Motor neuron (in vitro differentiated cells): ENCODE measurements at regions not wholly inside any gene's neighbourhood (a gene's known extent, or its start where the extent isn't known, plus 50 kb on each side); places are given as distances from the start of the nearest gene placed in this dataset.

Experiments used
- ATAC-seq, 8 experiments: fragments of 200-7000 bp; cut with Tn5 transposase; replicated peaks in 6 of 8; 2 replicates each; pipeline ENCODE4 v1.8.0; 2021; ENCODE audit warnings: mild to moderate bottlenecking in 8 of 8, moderate library complexity in 8 of 8
- H3K27ac ChIP-seq, 2 donors: fragments of 250-450 bp; sonication (Bioruptor Pico); 2 replicates each; pipeline ENCODE4 v1.9.0; 2021; ENCODE audit warnings: antibody characterized with exemption in 2 of 2, mild to moderate bottlenecking in 2 of 2, moderate library complexity in 1 of 2
- H3K4me1 ChIP-seq, 2 donors: fragments of 250-450 bp; sonication (Bioruptor Pico); replicated peaks in 1 of 2; 2 replicates each; pipeline ENCODE4 v1.6.1; 2021; ENCODE audit warnings: antibody characterized with exemption in 2 of 2, mild to moderate bottlenecking in 2 of 2, moderate library complexity in 1 of 2
- H3K4me3 ChIP-seq, 5 donors: fragments of 250-450 bp; sonication (Bioruptor Pico); 2 replicates each; pipeline ENCODE4 v1.9.0; 2021; ENCODE audit warnings: antibody characterized with exemption in 5 of 5, mild to moderate bottlenecking in 5 of 5, moderate library complexity in 4 of 5
- WGBS, 10 experiments: fragments of 450-650 bp; shearing (Covaris generic); methylation state at CpG; one replicate each; pipeline ENCODE4 v1.0.0; 2022; 5-methylcytosine and 5-hydroxymethylcytosine counted together
- in situ Hi-C, 9 experiments: fragments of 400-800 bp; cut with MboI; loops; one replicate each; pipeline ENCODE4 v1.15.0; 2021; ENCODE audit warnings: low sequenced_read_pairs in 9 of 9, low pct_unique_long_range_greater_than_20kb in 2 of 9; ENCODE audit not compliant: unreplicated experiment in 9 of 9

DNA sequence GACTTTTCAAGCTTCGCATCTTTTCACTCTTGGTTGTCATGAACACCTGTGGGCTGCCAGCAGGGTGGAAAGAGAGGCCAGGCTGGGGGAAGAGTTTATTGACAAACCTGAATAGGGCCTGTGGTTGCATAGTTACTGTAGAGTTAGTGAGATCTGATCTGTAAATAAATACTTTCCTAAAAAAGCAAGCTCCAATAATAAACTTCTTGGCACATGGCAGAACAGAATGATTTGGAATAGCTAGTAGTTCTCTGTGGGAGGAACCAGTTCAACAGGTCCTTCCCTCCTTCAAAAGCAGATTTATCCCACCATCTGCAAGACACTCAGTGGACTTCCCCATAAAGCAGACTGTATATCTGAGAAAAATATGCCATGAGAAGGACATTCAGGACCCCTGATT lies 445.0 kb downstream of the HACE1 start:
- in situ Hi-C loops = no loop called here

GRCh38 chr6:104413767-104414166 lies 446.0 kb downstream of the HACE1 start:
- 6 to 100% (median 83%) methylated on average over 1 to 3 of the region's 3 CpGs; no CpG with 5 or more reads in 3 of the 10 experiments for WGBS, 10 experiments
- H3K4me1 ChIP-seq = no peaks in the 10 kb centered on the region
- ATAC-seq = no peak
- no peak overlapping the region for H3K4me3 ChIP-seq
- H3K27ac ChIP-seq = no peak overlapping the region
- in situ Hi-C loops = no loop called here

More for the DNA sequence above, 445.0 kb downstream of the HACE1 start:
- no peak overlapping the region for H3K4me3 ChIP-seq
- no peaks in the 10 kb centered on the region for H3K4me1 ChIP-seq
- no peak overlapping the region for H3K27ac ChIP-seq
- WGBS, 10 experiments = 20 to 100% (median 100%) methylated on average over 1 of the region's 1 CpG; no CpG with 5 or more reads in 3 of the 10 experiments
- peak in 1 of 8 experiments; percentile 69 for ATAC-seq

DNA sequence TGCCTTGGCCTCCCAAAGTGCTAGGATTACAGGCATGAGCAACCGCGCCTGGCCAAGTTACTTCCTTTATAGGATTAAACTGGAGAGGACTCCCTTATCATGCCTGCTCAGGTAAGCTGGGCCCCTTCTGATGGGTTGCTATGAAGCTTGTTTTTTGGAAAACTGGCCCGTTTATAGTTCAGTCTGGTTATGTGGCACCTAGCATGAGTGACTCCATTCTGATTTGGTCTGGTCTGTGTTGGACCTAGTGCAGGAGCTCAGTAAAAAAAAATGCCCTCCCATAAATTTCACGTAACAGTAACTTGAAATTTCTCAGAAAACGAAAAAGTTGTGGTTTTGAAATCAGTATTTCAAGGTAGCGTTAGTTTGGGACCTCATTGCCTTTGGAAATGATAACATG lies 448.4 kb downstream of the HACE1 start:
- ATAC-seq = no peak
- no peak overlapping the region for H3K4me3 ChIP-seq
- WGBS, 10 experiments = 10 to 92% (median 70%) methylated on average over 2 to 6 of the region's 6 CpGs; no CpG with 5 or more reads in 1 of the 10 experiments
- H3K4me1 ChIP-seq = no peaks in the 10 kb centered on the region
- in situ Hi-C loops = no loop called here
- H3K27ac ChIP-seq = no peak overlapping the region

- no peaks in the 10 kb centered on the region for H3K4me1 ChIP-seq
- no peak for ATAC-seq
- no peak overlapping the region for H3K27ac ChIP-seq
- in situ Hi-C loops = no loop called here
- no peak overlapping the region for H3K4me3 ChIP-seq
Measured at GRCh38 chr6:104409913-104410312, 449.8 kb downstream of the HACE1 start.

- H3K4me1 ChIP-seq = no peaks in the 10 kb centered on the region
- WGBS, 10 experiments = 10 to 100% (median 69%) methylated on average over 1 to 3 of the region's 3 CpGs
- in situ Hi-C loops = no loop called here
- no peak overlapping the region for H3K4me3 ChIP-seq
- H3K27ac ChIP-seq = no peak overlapping the region
- no peak for ATAC-seq
Measured at GRCh38 chr6:104407957-104408356, 451.8 kb downstream of the HACE1 start.

DNA sequence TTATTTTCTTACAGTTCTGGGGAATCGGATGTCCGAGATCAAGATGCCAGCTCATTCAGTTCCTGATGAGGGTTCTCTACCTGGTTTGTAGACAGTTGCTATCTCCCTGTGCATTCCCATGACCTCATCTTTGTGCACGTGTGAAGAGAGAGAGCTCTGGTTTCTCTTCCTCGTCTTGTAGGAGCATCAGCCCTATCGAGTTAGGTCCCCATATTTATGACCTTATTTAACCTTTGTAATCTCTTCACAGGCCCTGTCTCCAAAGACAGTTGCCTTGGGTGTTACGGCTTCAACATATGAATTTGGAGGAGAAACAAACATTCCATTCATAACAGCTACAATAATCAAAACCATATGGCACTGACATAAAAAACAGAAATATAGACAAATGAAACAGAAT lies 455.3 kb downstream of the HACE1 start:
- in situ Hi-C loops = no loop called here
- Histone ChIP-seq H3K4me3 (no peak overlapping the region), H3K27ac (no peak overlapping the region), H3K4me1 (peaks cover 0 to 20% of the 10 kb centered on the region in 2 donors)
- peak in 1 of 8 experiments; percentile 30 for ATAC-seq
- 0 to 100% (median 58%) methylated on average over 1 to 6 of the region's 6 CpGs; no CpG with 5 or more reads in 2 of the 10 experiments for WGBS, 10 experiments

DNA sequence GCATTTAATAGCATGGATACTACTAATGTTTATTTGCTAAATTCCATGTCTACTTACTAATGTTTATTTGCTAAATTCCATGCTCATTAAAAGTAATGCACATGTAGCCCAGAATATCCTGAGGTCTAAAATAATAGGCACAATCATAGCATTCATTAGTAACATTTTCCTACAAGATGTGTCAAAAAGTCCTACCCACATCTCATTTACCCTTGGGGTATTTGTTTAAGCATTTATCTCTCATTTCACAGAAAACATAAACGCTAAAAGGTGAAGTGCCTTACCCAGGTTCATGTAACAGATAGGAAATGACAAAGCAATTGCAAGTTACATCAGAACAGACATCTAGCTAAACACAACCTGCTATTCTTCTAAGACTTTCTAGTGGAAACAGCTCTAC lies 457.1 kb downstream of the HACE1 start:
- Histone ChIP-seq H3K4me1 (peaks cover 0 to 20% of the 10 kb centered on the region in 2 donors), H3K27ac (no peak overlapping the region), H3K4me3 (no peak overlapping the region)
- in situ Hi-C loops = no loop called here
- no peak for ATAC-seq
- WGBS, 10 experiments = 0 to 100% (median 69%) methylated on average over 1 of the region's 1 CpG; no CpG with 5 or more reads in 4 of the 10 experiments

- WGBS, 10 experiments = 10 to 94% (median 79%) methylated on average over 1 to 5 of the region's 5 CpGs; no CpG with 5 or more reads in 2 of the 10 experiments
- in situ Hi-C loops = no loop called here
- peak in 3 of 8 experiments; percentile 30 to 74 (median 47) for ATAC-seq
Measured at GRCh38 chr6:104401926-104402325, 457.8 kb downstream of the HACE1 start.

GRCh38 chr6:104400844-104401243 lies 458.9 kb downstream of the HACE1 start:
- in situ Hi-C loops = no loop called here
- Histone ChIP-seq H3K4me3 (no peak overlapping the region), H3K27ac (no peak overlapping the region), H3K4me1 (peaks cover 0 to 20% of the 10 kb centered on the region in 2 donors)
- ATAC-seq = no peak
- 29 to 100% (median 74%) methylated on average over 2 to 5 of the region's 5 CpGs for WGBS, 10 experiments

More at GRCh38 chr6:104401926-104402325, 457.8 kb downstream of the HACE1 start:
- H3K4me1 ChIP-seq = peaks cover 0 to 20% of the 10 kb centered on the region in 2 donors
- H3K27ac ChIP-seq = no peak overlapping the region
- no peak overlapping the region for H3K4me3 ChIP-seq

DNA sequence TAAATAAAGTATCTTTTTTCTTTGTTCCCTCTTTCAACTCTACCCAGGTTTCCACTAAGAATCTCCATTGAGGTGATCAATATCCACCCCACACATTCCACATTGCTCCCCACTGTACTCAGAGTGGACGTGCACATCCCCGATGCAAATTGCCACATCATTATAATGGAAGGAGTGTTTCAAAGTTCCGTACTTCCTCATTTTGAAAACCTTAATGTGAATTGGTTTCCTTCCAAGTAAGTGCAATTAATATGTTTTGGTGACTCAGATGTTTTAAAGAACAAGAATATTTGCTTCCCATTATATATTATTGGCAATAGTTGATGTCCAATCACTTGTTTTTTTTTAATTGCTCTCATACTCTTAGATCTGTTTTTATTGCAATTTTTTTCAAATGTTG lies 463.6 kb downstream of the HACE1 start:
- peaks cover 0 to 7% of the 10 kb centered on the region in 2 donors for H3K4me1 ChIP-seq
- H3K27ac ChIP-seq = no peak overlapping the region
- in situ Hi-C loops = no loop called here
- H3K4me3 ChIP-seq = no peak overlapping the region
- 19 to 100% (median 79%) methylated on average over 1 to 3 of the region's 3 CpGs; no CpG with 5 or more reads in 2 of the 10 experiments for WGBS, 10 experiments
- ATAC-seq = no peak

DNA sequence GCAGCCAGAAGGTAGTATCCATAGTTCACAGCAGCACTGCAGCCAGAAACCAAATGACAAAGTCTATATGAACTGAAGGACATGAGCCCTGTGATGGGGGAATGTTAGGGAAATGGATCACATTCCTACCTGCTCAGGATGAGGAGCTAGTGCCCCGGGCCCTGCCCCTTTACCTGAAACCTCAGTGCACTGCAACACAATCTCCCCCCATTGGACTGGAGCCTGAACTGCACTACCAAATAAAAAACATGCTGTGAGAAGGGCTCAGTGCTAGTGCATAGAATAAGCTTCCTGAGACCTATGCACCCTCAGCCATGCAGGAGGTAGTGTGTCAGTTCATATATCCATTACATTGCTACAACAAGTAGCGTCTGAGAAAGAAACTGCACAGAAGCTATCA lies 477.8 kb downstream of the HACE1 start:
- Histone ChIP-seq H3K4me1 (no peaks in the 10 kb centered on the region), H3K27ac (no peak overlapping the region), H3K4me3 (no peak overlapping the region)
- in situ Hi-C loops = no loop called here
- ATAC-seq = no peak
- WGBS, 10 experiments = 0 to 100% (median 100%) methylated on average over 1 to 2 of the region's 2 CpGs; no CpG with 5 or more reads in 3 of the 10 experiments

DNA sequence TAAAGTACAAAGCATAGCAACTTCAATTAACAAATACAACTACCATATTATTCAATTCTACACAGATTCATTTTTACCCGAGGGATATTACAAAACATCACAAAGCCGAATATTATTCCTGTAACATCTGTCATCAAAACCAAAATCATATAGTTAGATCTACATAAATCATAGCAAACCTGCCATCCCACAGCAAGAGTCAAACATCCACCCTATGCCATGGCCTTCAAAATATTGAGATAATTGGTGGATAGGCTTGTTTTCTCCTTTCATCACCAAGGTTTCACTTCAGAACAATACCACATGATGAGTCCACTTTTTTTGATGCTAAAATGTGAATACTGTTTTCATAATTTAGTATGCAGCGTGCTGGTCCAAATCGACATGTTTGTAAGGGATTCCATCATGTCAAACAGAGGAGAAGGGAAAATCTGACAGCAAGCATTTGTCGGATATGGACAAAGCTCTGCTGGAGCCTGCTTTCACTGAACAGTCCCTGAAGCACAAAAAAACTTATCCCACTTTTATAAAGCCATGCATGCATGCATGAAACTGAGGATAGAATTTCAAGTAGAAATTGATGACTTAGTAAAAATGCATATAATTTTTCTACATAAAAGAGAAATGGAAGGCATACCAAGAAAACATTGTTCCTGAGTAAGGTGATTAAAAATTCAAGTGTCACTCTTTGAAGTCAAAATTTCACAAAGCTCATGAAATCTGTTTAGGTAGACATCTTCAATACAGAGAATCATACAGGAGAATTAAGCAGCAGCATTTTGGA lies 494.1 kb downstream of the HACE1 start:
- 10 to 100% (median 58%) methylated on average over 1 to 5 of the region's 5 CpGs for WGBS, 10 experiments
- ATAC-seq = no peak
- Histone ChIP-seq H3K4me1 (no peaks in the 10 kb centered on the region), H3K27ac (no peak overlapping the region), H3K4me3 (no peak overlapping the region)
- in situ Hi-C loops = no loop called here

DNA sequence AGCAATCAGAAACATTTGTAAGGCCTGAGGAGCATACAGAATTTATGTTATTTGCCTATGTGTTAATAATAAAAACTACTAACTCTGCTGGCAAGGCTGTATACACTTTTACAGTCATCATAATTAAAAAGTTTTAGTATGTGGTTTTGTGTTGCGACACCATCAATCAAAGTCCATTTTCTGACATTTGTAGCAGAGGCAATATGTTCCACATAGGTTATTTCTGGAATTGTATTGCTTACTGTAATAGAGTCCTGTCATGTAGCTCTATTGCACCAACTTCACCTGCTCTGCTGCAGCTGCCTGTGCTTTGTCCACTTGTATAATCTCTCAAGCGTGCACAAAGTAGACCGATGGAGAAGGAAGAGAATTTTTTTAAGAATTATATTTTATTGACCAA lies 501.8 kb downstream of the HACE1 start:
- H3K4me3 ChIP-seq = no peak overlapping the region
- in situ Hi-C loops = no loop called here
- H3K4me1 ChIP-seq = no peaks in the 10 kb centered on the region
- no peak for ATAC-seq
- 14 to 100% (median 96%) methylated on average over 1 to 3 of the region's 3 CpGs for WGBS, 10 experiments
- H3K27ac ChIP-seq = no peak overlapping the region

DNA sequence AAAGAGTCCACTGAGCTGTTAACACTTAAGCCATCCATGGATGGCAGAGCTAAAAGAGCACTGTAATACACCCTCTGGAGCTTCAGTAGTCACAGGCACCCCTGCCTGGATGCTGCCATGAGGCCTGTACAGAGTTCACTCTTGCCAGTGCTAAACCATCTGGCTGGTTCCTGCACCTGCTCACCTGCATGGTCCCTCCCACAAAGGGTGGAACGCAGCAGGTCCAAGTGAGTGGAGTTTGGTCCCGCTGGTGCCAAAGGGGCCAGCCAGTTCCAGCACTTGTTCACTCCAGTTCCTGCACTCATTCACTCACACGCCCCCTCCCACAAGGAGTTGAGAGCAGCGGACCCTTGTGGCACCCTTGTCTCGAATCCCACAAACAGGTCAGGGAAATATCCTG lies 503.5 kb downstream of the HACE1 start:
- in situ Hi-C loops = no loop called here

More for the DNA sequence above, 503.5 kb downstream of the HACE1 start:
- H3K27ac ChIP-seq = no peak overlapping the region
- no peak for ATAC-seq
- no peaks in the 10 kb centered on the region for H3K4me1 ChIP-seq
- WGBS, 10 experiments = 29 to 100% (median 73%) methylated on average over 1 to 4 of the region's 5 CpGs; no CpG with 5 or more reads in 4 of the 10 experiments
- no peak overlapping the region for H3K4me3 ChIP-seq
